ENCODE measurements at regions not wholly inside any gene's neighbourhood (a gene's known extent, or its start where the extent isn't known, plus 50 kb on each side); places are given as distances from the start of the nearest gene placed in this dataset.

- TF ChIP-seq CTCF (conservative IDR thresholded peaks at IDR 0.05; ENCODE audit: low read length) (no peak), EZH2phosphoT487 (IDR thresholded peaks at IDR 0.05; ENCODE audit: borderline replicate concordance, low read depth, low read length) (no peak)
Observed at GRCh38 chr13:86383151-86383550, 583.9 kb upstream of the SLITRK6 start.
